A673 (cell line): ENCODE measurements at regions not wholly inside any gene's neighbourhood (a gene's known extent, or its start where the extent isn't known, plus 50 kb on each side); places are given as distances from the start of the nearest gene placed in this dataset.

Experiments used
- BruUV-seq: library from RNA; stranded (reverse); fragments of 400-500 nt; replicated peaks from 2 replicates; lab custom pipeline; 2021; lab: Mats Ljungman, UMichigan
- CTCF ChIA-PET: fragments of 300-600 bp; sonication (Branson Sonifier 250); formaldehyde crosslinking; loops from one replicate; lab custom pipeline; 2022; ENCODE audit warnings: antibody characterized with exemption; lab: Charles Lee
- POLR2A ChIA-PET: fragments of 300-600 bp; sonication (Branson Sonifier 250); formaldehyde crosslinking; loops from one replicate; lab custom pipeline; 2022; ENCODE audit warnings: antibody characterized with exemption; ENCODE audit not compliant: low non-redundant PET; lab: Charles Lee
- DNase-seq: peaks from one replicate; pipeline ENCODE4 v3.0.0-alpha.2; 2015; ENCODE audit warnings: low spot score
- H3K27ac ChIP-seq: fragments of 200-600 bp; sonication (generic); 2 replicates; pipeline ENCODE4 v1.5.1; 2016; ENCODE audit warnings: mixed run types, low read depth, mild to moderate bottlenecking, mixed read lengths, antibody characterized with exemption, low read length; ENCODE audit not compliant: poor library complexity, severe bottlenecking
- H3K27me3 ChIP-seq: fragments of 200-600 bp; sonication (generic); replicated peaks from 2 replicates; pipeline ENCODE4 v1.6.1; 2017; ENCODE audit warnings: mixed run types, low read depth, mild to moderate bottlenecking, mixed read lengths, antibody characterized with exemption, low read length; ENCODE audit not compliant: insufficient read depth, poor library complexity
- H3K36me3 ChIP-seq: fragments of 200-600 bp; sonication (generic); 2 replicates; pipeline ENCODE4 v1.6.1; 2016; ENCODE audit warnings: mixed run types, mild to moderate bottlenecking, mixed read lengths, antibody characterized with exemption, low read length; ENCODE audit not compliant: insufficient read depth, poor library complexity, severe bottlenecking
- H3K4me1 ChIP-seq: fragments of 200-600 bp; sonication (generic); 2 replicates; pipeline ENCODE4 v1.6.1; 2017; ENCODE audit warnings: mixed run types, mild to moderate bottlenecking, mixed read lengths, antibody characterized with exemption, low read length; ENCODE audit not compliant: insufficient read depth, poor library complexity, severe bottlenecking
- H3K4me3 ChIP-seq: fragments of 200-600 bp; sonication (generic); 2 replicates; pipeline ENCODE4 v1.5.1; 2016; ENCODE audit warnings: low read depth, mixed run types, mild to moderate bottlenecking, mixed read lengths, low read length; ENCODE audit not compliant: poor library complexity, severe bottlenecking
- H3K9me3 ChIP-seq: fragments of 200-600 bp; sonication (generic); 2 replicates; pipeline ENCODE4 v1.6.1; 2016; ENCODE audit warnings: mixed run types, low read depth, mild to moderate bottlenecking, mixed read lengths, antibody characterized with exemption, low read length; ENCODE audit not compliant: poor library complexity, severe bottlenecking
- EZH2 ChIP-seq: fragments of 200-600 bp; sonication (generic); IDR thresholded peaks from 2 replicates; pipeline ENCODE4 v1.6.1; 2017; ENCODE audit warnings: borderline replicate concordance, low read depth, mild to moderate bottlenecking, mixed read lengths, antibody characterized with exemption, low read length; ENCODE audit not compliant: poor library complexity, severe bottlenecking
- intact Hi-C: fragments of 100-400 bp; cut with micrococcal nuclease; formaldehyde crosslinking; loops from one replicate; pipeline ENCODE4 v1.10.0; 2022; ENCODE audit not compliant: unreplicated experiment
- TF ChIP-seq, protein P1 (sequence below): fragments of 300-800, 200-600 bp; sonication (generic); conservative IDR thresholded peaks from 2 replicates; pipeline ENCODE4 v1.5.1; 2017; ENCODE audit warnings: low read depth, mild to moderate bottlenecking, antibody characterized with exemption, low read length, moderate library complexity, mixed read lengths

DNA sequence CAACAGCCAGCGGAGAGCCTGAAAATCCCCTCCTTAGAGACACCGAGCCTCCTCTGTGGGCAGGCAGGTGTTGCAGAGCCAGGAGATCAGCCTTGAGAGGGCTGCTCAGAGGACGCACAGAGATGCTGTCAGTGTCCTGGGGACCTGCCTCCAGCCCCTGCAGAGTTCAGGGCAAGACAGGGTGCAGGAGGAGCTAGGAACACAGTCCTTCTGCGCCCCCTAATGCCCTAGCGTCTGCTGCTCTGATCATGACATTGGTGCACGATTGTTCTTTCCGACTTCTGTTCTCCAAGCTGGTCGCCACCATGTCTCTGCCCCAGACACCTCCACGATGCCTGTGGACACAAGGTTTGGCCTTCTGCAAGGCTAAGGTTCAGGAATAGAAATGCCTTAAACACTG, 613.7 kb upstream of the MKI67 start:
- no peak overlapping the region for H3K27ac ChIP-seq
- BruUV-seq: no TSS peak
- no peaks in the 10 kb centered on the region for H3K36me3 ChIP-seq
- H3K9me3 ChIP-seq: no peaks in the 10 kb centered on the region
- H3K27me3 ChIP-seq: no peaks in the 10 kb centered on the region
- no peak overlapping the region for H3K4me3 ChIP-seq
- POLR2A ChIA-PET: no interaction called here
- TF ChIP-seq, protein P1, sequence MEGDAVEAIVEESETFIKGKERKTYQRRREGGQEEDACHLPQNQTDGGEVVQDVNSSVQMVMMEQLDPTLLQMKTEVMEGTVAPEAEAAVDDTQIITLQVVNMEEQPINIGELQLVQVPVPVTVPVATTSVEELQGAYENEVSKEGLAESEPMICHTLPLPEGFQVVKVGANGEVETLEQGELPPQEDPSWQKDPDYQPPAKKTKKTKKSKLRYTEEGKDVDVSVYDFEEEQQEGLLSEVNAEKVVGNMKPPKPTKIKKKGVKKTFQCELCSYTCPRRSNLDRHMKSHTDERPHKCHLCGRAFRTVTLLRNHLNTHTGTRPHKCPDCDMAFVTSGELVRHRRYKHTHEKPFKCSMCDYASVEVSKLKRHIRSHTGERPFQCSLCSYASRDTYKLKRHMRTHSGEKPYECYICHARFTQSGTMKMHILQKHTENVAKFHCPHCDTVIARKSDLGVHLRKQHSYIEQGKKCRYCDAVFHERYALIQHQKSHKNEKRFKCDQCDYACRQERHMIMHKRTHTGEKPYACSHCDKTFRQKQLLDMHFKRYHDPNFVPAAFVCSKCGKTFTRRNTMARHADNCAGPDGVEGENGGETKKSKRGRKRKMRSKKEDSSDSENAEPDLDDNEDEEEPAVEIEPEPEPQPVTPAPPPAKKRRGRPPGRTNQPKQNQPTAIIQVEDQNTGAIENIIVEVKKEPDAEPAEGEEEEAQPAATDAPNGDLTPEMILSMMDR: peak; percentile 38; the same call in 1 of the 2 replicates
- no peak for TF ChIP-seq EZH2
- no peak for DNase-seq
- H3K4me1 ChIP-seq: peaks cover 8% of the 10 kb centered on the region
- CTCF ChIA-PET: interaction anchor here (0.7 to 1.1 kb wide), 2 partner anchors 108 to 472 kb away, joined by 3 to 6 read pairs; no protein-coding TSS in a partner anchor
- intact Hi-C loops: no loop called here

DNA sequence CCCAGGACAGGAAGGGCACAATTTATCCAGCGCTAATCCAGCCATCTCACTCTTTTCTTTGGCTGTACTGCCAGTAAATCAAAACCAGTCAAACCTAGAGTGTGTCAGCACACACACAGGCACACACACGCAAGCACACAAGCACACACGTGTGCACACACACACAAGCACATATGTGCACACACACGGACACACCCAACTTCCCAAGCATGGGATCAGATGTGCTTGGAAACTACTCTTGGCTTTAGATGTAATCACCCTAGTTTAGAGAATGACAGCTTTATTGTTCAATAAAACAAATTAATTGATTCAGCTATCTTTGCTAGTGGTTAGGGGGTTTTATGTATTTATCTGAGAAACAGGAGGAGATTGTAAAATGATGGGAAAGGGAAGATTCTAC, 615.0 kb upstream of the MKI67 start:
- POLR2A ChIA-PET: no interaction called here
- no peak overlapping the region for H3K4me3 ChIP-seq
- H3K36me3 ChIP-seq: no peaks in the 10 kb centered on the region
- no TSS peak for BruUV-seq
- no peaks in the 10 kb centered on the region for H3K27me3 ChIP-seq
- DNase-seq: no peak
- H3K4me1 ChIP-seq: peaks cover 8% of the 10 kb centered on the region
- intact Hi-C loops: no loop called here
- CTCF ChIA-PET: no interaction called here
- no peaks in the 10 kb centered on the region for H3K9me3 ChIP-seq
- no peak overlapping the region for H3K27ac ChIP-seq
- no peak for TF ChIP-seq EZH2
- TF ChIP-seq, protein P1: no peak

DNA sequence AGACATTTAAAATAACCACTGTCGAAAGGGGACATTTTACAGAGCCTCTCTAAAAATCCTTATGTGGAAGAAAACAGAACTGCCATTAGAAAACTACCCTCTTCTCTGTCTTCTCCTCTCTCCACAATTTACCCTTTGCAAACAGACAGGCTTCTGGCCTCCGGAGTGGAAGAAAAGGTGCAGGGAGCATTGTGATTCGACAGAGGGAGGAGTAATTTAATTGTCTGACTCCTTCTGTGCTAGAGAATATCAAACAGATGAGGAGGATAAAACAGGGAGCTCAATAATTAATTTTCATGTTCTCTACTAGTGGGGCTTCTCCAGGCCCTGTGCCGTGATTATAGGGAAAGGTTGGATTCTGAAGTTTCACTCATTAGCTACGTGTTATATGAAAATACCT, 615.5 kb upstream of the MKI67 start:
- no TSS peak for BruUV-seq
- DNase-seq: no peak
- intact Hi-C loops: no loop called here
- Histone ChIP-seq H3K27me3 (no peaks in the 10 kb centered on the region), H3K9me3 (no peaks in the 10 kb centered on the region), H3K27ac (no peak overlapping the region), H3K4me1 (peaks cover 13% of the 10 kb centered on the region), H3K36me3 (no peaks in the 10 kb centered on the region), H3K4me3 (no peak overlapping the region)
- ChIA-PET POLR2A (no interaction called here), CTCF (interaction anchor here (0.6 kb wide), 1 partner anchor 204 kb away, joined by 3 read pairs; no protein-coding TSS in a partner anchor)
- TF ChIP-seq EZH2: no peak
- TF ChIP-seq, protein P1: no peak
